ENCODE measurements at regions not wholly inside any gene's neighbourhood (a gene's known extent, or its start where the extent isn't known, plus 50 kb on each side); places are given as distances from the start of the nearest gene placed in this dataset.

- Histone ChIP-seq H2BK120ac (ENCODE audit: insufficient read depth, low read length, poor library complexity) (no peak overlapping the region), H3K4ac (ENCODE audit: low read depth, low read length) (no peak overlapping the region), H3K36me3 (ENCODE audit: control insufficient read depth in 1 of 2, insufficient read depth in 2 of 2, low read length in 2 of 2) (no peaks in the 10 kb centered on the region), H3K4me2 (ENCODE audit: low read length) (no peak overlapping the region), H4K12ac (ENCODE audit: low read depth, low read length) (no peak overlapping the region), H2AK5ac (ENCODE audit: low read length) (no peak overlapping the region), H3K9me3 (ENCODE audit: insufficient read depth, low read depth, low read length) (no peaks in the 10 kb centered on the region), H2BK12ac (ENCODE audit: low read length) (no peak overlapping the region), H3K4me1 (ENCODE audit: control insufficient read depth in 1 of 2, insufficient read depth in 2 of 2, low read length in 2 of 2) (no peaks in the 10 kb centered on the region), H4K8ac (ENCODE audit: low read depth, low read length) (no peak overlapping the region), H3K79me1 (ENCODE audit: low read length) (no peaks in the 10 kb centered on the region), H3K23ac (ENCODE audit: low read length) (no peak overlapping the region), H3K18ac (ENCODE audit: low read length) (no peak overlapping the region), H3K4me3 (ENCODE audit: low read depth, low read length) (no peak overlapping the region), H2BK5ac (ENCODE audit: low read depth, low read length, poor library complexity) (no peak overlapping the region), H3K9ac (ENCODE audit: low read length) (no peak overlapping the region), H3K79me2 (ENCODE audit: control insufficient read depth, insufficient read depth, low read length, poor library complexity) (no peaks in the 10 kb centered on the region), H4K91ac (ENCODE audit: low read depth, low read length) (no peak overlapping the region), H2AFZ (ENCODE audit: insufficient read depth, low read length, poor library complexity) (no peak overlapping the region), H3K27ac (ENCODE audit: low read depth, low read length) (no peak overlapping the region), H3K14ac (ENCODE audit: low read length) (no peak overlapping the region), H3K27me3 (ENCODE audit: insufficient read depth, low read length) (no peaks in the 10 kb centered on the region)
- no CpG with 5 or more reads among the region's 4 CpGs for WGBS (ENCODE audit: extremely low coverage, insufficient coverage, insufficient read length)
- no peak for DNase-seq
Measured at GRCh38 chr3:31416980-31417379, 115.7 kb upstream of the STT3B start.

DNA sequence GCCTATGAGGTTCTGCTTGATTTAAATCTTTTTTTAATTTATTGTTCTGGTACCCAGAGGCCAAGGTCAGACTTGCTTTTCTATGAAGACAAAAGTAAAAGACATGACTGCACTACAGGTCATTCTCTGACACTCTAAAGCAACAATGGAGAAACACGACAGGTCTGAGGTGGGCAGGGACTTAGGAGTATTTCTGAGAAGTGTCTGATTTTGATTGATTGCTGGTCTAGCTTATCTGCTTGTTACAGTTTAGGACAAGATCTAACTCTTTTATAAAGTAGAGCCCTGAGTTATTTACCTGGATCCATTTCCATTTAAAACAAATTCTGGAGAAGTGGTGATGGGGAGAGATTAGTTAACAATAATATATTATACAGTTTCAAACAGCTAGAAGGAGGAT lies 115.2 kb upstream of the STT3B start:
- H2AK5ac ChIP-seq (ENCODE audit: low read length), result no peak overlapping the region
- no peaks in the 10 kb centered on the region for H3K36me3 ChIP-seq (ENCODE audit: control insufficient read depth in 1 of 2, insufficient read depth in 2 of 2, low read length in 2 of 2)
- no peak overlapping the region for H4K12ac ChIP-seq (ENCODE audit: low read depth, low read length)
- no peak overlapping the region for H3K4me2 ChIP-seq (ENCODE audit: low read length)
- H3K4me3 ChIP-seq (ENCODE audit: low read depth, low read length), result no peak overlapping the region
- no peaks in the 10 kb centered on the region for H3K4me1 ChIP-seq (ENCODE audit: control insufficient read depth in 1 of 2, insufficient read depth in 2 of 2, low read length in 2 of 2)
- no peak overlapping the region for H2AFZ ChIP-seq (ENCODE audit: insufficient read depth, low read length, poor library complexity)
- no peaks in the 10 kb centered on the region for H3K79me2 ChIP-seq (ENCODE audit: control insufficient read depth, insufficient read depth, low read length, poor library complexity)
- H3K9ac ChIP-seq (ENCODE audit: low read length), result no peak overlapping the region
- no peak overlapping the region for H2BK120ac ChIP-seq (ENCODE audit: insufficient read depth, low read length, poor library complexity)
- no peak overlapping the region for H3K14ac ChIP-seq (ENCODE audit: low read length)
- H3K9me3 ChIP-seq (ENCODE audit: insufficient read depth, low read depth, low read length), result no peaks in the 10 kb centered on the region
- H3K79me1 ChIP-seq (ENCODE audit: low read length), result peaks cover 2% of the 10 kb centered on the region
- H3K23ac ChIP-seq (ENCODE audit: low read length), result no peak overlapping the region
- no peak overlapping the region for H2BK12ac ChIP-seq (ENCODE audit: low read length)
- no peak overlapping the region for H3K4ac ChIP-seq (ENCODE audit: low read depth, low read length)
- DNase-seq, result no peak
- H4K91ac ChIP-seq (ENCODE audit: low read depth, low read length), result no peak overlapping the region
- H3K27me3 ChIP-seq (ENCODE audit: insufficient read depth, low read length), result no peaks in the 10 kb centered on the region
- no CpG with 5 or more reads among the region's 1 CpG for WGBS (ENCODE audit: extremely low coverage, insufficient coverage, insufficient read length)
- no peak overlapping the region for H3K18ac ChIP-seq (ENCODE audit: low read length)
- H3K27ac ChIP-seq (ENCODE audit: low read depth, low read length), result no peak overlapping the region
- no peak overlapping the region for H2BK5ac ChIP-seq (ENCODE audit: low read depth, low read length, poor library complexity)
- H4K8ac ChIP-seq (ENCODE audit: low read depth, low read length), result no peak overlapping the region

DNA sequence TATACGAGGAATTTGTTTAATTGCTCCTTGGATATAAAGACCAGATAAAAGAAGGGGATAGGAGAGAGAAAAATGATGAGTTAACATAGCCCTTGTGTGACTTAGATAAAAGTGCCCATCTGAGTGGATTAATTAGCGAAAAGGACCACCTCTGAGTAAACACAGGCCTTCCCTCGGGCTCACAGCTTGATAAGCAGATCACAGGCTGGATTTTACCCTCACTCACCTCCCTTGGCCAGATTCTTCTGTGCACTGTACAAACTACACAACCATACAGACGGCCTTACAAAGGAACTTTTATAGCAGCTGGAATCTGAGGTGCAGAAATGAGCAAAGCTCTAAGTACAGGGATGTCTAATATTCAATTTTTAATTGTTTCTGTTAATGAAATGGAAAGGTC lies 112.4 kb upstream of the STT3B start:
- no peaks in the 10 kb centered on the region for H3K36me3 ChIP-seq (ENCODE audit: control insufficient read depth in 1 of 2, insufficient read depth in 2 of 2, low read length in 2 of 2)
- H3K14ac ChIP-seq (ENCODE audit: low read length), result no peak overlapping the region
- H2BK120ac ChIP-seq (ENCODE audit: insufficient read depth, low read length, poor library complexity), result no peak overlapping the region
- DNase-seq, result no peak
- no peak overlapping the region for H4K8ac ChIP-seq (ENCODE audit: low read depth, low read length)
- H2BK5ac ChIP-seq (ENCODE audit: low read depth, low read length, poor library complexity), result no peak overlapping the region
- H4K12ac ChIP-seq (ENCODE audit: low read depth, low read length), result no peak overlapping the region
- no peak overlapping the region for H2AFZ ChIP-seq (ENCODE audit: insufficient read depth, low read length, poor library complexity)
- no peaks in the 10 kb centered on the region for H3K27me3 ChIP-seq (ENCODE audit: insufficient read depth, low read length)
- WGBS (ENCODE audit: extremely low coverage, insufficient coverage, insufficient read length), result no CpG with 5 or more reads among the region's 4 CpGs
- no peak overlapping the region for H3K18ac ChIP-seq (ENCODE audit: low read length)
- peaks cover 2% of the 10 kb centered on the region for H3K79me1 ChIP-seq (ENCODE audit: low read length)
- no peaks in the 10 kb centered on the region for H3K79me2 ChIP-seq (ENCODE audit: control insufficient read depth, insufficient read depth, low read length, poor library complexity)
- H3K4me3 ChIP-seq (ENCODE audit: low read depth, low read length), result no peak overlapping the region
- no peak overlapping the region for H2BK12ac ChIP-seq (ENCODE audit: low read length)
- H3K4me2 ChIP-seq (ENCODE audit: low read length), result no peak overlapping the region
- no peak overlapping the region for H3K23ac ChIP-seq (ENCODE audit: low read length)
- H3K9me3 ChIP-seq (ENCODE audit: insufficient read depth, low read depth, low read length), result no peaks in the 10 kb centered on the region
- H3K4me1 ChIP-seq (ENCODE audit: control insufficient read depth in 1 of 2, insufficient read depth in 2 of 2, low read length in 2 of 2), result peaks cover 0 to 3% of the 10 kb centered on the region in 2 experiments
- no peak overlapping the region for H2AK5ac ChIP-seq (ENCODE audit: low read length)
- no peak overlapping the region for H3K27ac ChIP-seq (ENCODE audit: low read depth, low read length)
- no peak overlapping the region for H3K4ac ChIP-seq (ENCODE audit: low read depth, low read length)
- H4K91ac ChIP-seq (ENCODE audit: low read depth, low read length), result no peak overlapping the region
- no peak overlapping the region for H3K9ac ChIP-seq (ENCODE audit: low read length)

DNA sequence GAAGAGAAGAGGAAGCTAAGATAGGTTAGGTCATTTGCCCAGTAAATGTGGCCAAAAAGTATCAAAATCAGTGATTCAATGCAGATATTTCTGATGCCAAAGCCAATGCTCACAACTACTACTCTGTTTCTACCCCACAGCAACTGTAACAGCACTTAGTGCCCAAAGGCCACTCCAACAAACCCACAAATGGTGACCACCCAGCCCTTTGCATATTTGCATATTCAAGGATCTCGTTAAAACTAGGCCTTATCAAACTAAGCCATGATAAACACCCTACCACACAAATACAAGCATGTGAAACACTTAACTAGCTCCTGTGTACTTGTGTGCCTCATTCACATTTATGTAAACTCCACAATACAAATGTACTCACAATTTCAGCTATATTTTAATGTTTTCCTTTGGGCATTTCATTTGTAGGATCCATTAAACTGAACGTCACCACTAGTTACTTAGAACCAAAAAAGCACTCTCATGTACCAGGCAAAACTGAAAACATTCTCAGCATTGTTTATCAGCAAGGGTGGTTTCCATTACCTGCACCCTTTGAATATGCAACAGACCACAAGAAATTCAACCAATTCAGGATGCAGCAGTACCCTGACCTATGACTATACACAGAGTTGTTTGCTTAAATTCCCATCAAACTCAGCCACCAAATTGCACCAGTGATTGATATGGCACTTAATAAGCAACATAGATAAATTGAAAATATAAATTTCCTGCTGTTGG lies 111.2 kb upstream of the STT3B start:
- Histone ChIP-seq H3K14ac (ENCODE audit: low read length) (no peak overlapping the region), H3K4me1 (ENCODE audit: control insufficient read depth in 1 of 2, insufficient read depth in 2 of 2, low read length in 2 of 2) (peaks cover 0 to 3% of the 10 kb centered on the region in 2 experiments), H4K8ac (ENCODE audit: low read depth, low read length) (no peak overlapping the region), H3K9ac (ENCODE audit: low read length) (no peak overlapping the region), H3K9me3 (ENCODE audit: insufficient read depth, low read depth, low read length) (no peaks in the 10 kb centered on the region), H2BK12ac (ENCODE audit: low read length) (no peak overlapping the region), H2BK120ac (ENCODE audit: insufficient read depth, low read length, poor library complexity) (no peak overlapping the region), H4K12ac (ENCODE audit: low read depth, low read length) (no peak overlapping the region), H2AK5ac (ENCODE audit: low read length) (no peak overlapping the region), H3K36me3 (ENCODE audit: control insufficient read depth in 1 of 2, insufficient read depth in 2 of 2, low read length in 2 of 2) (no peaks in the 10 kb centered on the region), H3K18ac (ENCODE audit: low read length) (no peak overlapping the region), H3K4me2 (ENCODE audit: low read length) (no peak overlapping the region), H2AFZ (ENCODE audit: insufficient read depth, low read length, poor library complexity) (no peak overlapping the region), H3K23ac (ENCODE audit: low read length) (no peak overlapping the region), H3K4me3 (ENCODE audit: low read depth, low read length) (no peak overlapping the region), H3K27me3 (ENCODE audit: insufficient read depth, low read length) (no peaks in the 10 kb centered on the region), H4K91ac (ENCODE audit: low read depth, low read length) (no peak overlapping the region), H3K27ac (ENCODE audit: low read depth, low read length) (no peak overlapping the region), H2BK5ac (ENCODE audit: low read depth, low read length, poor library complexity) (no peak overlapping the region), H3K79me1 (ENCODE audit: low read length) (peaks cover 2% of the 10 kb centered on the region), H3K79me2 (ENCODE audit: control insufficient read depth, insufficient read depth, low read length, poor library complexity) (no peaks in the 10 kb centered on the region), H3K4ac (ENCODE audit: low read depth, low read length) (no peak overlapping the region)
- peak in 1 of 2 donors; percentile 27 for DNase-seq
- no CpG with 5 or more reads among the region's 2 CpGs for WGBS (ENCODE audit: extremely low coverage, insufficient coverage, insufficient read length)

Data from trophoblast cell (in vitro differentiated cells and primary cell).